SHP77 (cell line): ENCODE measurements at regions not wholly inside any gene's neighbourhood (a gene's known extent, or its start where the extent isn't known, plus 50 kb on each side); places are given as distances from the start of the nearest gene placed in this dataset.

Experiments
- DNase-seq, 2 experiments: peaks; one replicate each; lab custom pipeline; 2025; lab: John Stamatoyannopoulos, UW

GRCh38 chr1:170460001-170460400 lies 72.0 kb upstream of the GORAB start:
- no peak for DNase-seq

DNA sequence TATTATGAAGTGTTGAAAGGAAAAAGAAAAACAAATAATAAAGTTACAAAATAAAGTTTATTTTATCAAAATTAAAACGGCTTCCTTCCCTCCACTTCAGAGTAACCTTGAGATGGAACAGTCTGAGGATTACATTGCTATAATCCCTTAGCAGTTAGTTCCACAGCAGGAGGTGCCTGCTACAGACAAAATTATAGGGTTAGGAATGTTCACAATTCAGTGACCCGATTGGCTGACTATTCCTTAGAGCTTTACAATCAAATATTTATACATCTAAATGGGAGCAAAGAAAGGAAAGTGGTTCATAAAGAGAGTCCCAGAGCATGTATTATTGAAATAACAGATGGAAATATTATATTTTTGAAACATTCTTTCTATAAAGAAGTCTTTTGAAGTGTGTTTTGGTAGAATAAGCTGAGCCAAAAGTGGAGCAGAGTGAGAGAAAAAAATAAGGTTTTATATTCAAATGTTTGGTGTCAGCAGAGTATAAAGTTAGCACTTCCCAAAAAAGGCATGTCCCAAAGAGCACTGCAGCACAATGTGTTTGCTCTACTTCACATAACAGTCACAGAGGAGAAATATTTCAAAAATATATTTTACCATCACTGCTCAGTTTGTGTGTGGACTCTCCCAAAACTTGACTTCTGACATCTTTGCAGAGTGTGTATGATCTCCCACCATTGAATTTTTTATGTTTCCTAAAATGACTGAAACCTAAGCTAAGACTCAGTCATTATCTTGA lies 71.4 kb upstream of the GORAB start:
- DNase-seq = no peak

DNA sequence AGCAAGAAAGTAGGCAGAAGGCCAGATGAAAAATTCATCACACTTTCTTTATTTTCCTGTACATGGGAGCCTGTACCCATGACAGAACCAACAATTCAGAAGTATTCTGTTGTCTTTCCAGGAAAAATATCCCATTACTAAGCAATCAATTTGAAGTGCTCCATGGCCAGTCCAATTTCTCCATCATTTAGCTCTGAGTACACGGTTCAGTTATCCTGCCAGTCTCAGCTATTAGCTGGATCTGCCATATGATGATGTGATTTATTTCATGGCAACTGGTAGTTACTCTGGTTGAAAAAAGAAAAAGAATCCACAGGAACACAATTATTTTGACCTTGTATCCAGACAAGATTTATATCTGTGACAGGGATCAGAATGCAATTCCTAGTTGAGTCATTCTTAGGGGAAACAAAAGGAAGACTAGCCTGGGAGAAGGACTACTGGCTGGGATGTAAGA lies 70.6 kb upstream of the GORAB start:
- no peak for DNase-seq

DNA sequence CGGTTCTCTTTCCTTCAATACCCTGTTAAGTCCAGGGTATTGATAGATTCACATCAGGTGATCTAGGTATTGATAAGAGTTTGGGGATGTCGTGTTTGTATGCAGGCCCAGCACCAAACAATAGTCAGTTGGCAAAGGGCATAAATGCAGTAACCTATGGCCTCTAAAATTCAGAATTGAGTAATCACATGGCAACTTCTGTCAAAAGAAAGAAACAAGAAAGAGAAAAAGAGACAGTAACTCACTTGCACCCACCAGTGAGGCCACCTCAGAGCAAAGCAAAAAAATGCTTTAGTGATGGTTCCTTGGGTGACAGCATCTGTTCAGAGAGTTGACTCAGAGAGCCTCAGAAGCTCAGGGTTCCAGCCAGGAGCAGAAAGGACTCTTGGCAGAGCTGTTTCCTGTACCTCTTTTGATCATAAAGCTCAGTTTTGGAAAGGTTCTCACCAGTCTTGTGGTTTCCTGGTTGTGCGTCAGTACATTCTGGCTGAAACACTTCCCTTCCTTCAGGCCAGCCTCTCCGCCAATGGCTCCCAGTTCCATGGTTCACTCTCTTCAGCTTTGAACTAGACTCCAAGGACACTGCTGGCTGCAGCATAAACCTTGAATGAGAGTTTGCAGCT lies 70.1 kb upstream of the GORAB start:
- no peak for DNase-seq

DNA sequence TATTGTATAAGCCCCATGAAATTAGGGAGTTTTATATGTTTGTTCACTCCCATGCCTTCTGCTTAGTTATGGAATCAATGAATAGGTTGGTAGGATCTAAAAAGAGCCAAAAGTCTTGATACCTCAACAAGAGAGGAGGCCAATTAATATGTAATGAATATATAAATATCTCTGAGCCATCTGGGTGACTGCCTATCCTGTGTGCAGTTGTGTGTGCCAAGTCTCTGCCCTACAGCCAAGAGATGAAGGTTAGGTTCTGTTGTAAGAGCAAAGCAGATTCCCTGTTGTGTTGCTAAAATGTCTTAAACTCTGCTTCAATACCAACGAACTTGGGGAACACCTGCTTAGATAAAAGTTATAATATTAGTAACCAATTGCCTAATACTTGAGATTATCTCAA lies 61.8 kb upstream of the GORAB start:
- DNase-seq = no peak

GRCh38 chr1:170471398-170472053 lies 60.4 kb upstream of the GORAB start:
- DNase-seq = no peak

DNA sequence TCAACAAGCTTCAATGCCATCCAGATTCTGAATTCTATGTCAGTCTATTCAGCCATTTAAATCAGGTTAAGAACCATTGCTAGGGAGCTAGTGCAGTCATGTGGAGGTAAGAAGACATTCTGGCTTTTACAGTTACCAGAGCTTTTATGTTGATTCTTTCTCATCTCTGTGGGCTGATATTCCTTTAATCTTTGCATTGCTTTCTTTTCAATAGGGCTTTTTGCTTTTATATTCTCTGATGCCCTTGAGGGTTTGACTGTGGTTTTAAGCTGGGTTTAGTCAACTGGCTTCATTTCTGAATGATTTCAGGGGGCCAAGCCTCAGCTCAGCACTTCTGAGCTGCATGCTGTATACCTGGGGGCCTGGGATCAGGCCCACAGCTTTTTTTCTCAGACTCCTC lies 51.0 kb upstream of the GORAB start:
- DNase-seq = no peak
